Adrenal gland (tissue), 5 donors: ENCODE measurements at regions not wholly inside any gene's neighbourhood (a gene's known extent, or its start where the extent isn't known, plus 50 kb on each side); places are given as distances from the start of the nearest gene placed in this dataset.
"Not testable (repeated sequence)": the region's sequence is repeated elsewhere in the genome, so short reads cannot be mapped to it uniquely, and the experiment has no call there.

Experiments
- POLR2A ChIP-seq, 2 donors: fragments of 450-650 bp; IDR thresholded peaks; one replicate each; pipeline ENCODE4 v1.6.1; 2017; ENCODE audit warnings: antibody characterized with exemption in 2 of 2, mild to moderate bottlenecking in 2 of 2, moderate library complexity in 1 of 2
- TF ChIP-seq, protein P1 (sequence below), 6 experiments: fragments of 450-650 bp in 4 of 6; fragments of 200-600 bp in 2 of 6; sonication (generic) in 1 of 6; IDR thresholded peaks; 1 replicate in 5 of 6; 2 replicates in 1 of 6; pipeline versions ENCODE4 v1.5.1 to v1.8.0; 2016 to 2021; ENCODE audit warnings: antibody characterized with exemption in 6 of 6, mild to moderate bottlenecking in 2 of 6, moderate library complexity in 1 of 6
- donor health status: DM: no; HTN: no; CAD: no.

DNA sequence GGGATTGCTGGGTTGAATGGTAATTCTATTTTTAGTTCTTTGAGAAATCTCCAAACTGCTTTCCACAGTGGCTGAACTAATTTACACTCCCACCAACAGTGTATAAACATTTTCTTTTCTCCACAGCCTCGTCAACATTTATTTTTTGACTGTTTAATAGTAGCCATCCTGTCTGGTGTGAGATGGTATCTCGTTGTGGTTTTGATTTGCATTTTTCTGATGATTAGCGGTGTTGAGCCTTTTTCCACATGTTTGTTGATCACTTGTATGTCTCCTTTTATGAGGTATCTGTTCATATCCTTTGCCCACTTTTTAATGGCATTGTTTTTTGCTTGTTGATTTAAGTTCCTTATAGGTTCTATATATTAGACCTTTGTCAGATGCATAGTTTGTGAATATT, 85.1 kb upstream of the SMAD3 start:
- TF ChIP-seq, protein P1, sequence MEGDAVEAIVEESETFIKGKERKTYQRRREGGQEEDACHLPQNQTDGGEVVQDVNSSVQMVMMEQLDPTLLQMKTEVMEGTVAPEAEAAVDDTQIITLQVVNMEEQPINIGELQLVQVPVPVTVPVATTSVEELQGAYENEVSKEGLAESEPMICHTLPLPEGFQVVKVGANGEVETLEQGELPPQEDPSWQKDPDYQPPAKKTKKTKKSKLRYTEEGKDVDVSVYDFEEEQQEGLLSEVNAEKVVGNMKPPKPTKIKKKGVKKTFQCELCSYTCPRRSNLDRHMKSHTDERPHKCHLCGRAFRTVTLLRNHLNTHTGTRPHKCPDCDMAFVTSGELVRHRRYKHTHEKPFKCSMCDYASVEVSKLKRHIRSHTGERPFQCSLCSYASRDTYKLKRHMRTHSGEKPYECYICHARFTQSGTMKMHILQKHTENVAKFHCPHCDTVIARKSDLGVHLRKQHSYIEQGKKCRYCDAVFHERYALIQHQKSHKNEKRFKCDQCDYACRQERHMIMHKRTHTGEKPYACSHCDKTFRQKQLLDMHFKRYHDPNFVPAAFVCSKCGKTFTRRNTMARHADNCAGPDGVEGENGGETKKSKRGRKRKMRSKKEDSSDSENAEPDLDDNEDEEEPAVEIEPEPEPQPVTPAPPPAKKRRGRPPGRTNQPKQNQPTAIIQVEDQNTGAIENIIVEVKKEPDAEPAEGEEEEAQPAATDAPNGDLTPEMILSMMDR (IDR thresholded peaks at IDR 0.05), result not testable (repeated sequence)
- TF ChIP-seq POLR2A (IDR thresholded peaks at IDR 0.05), result not testable (repeated sequence)
